ENCODE measurements at regions not wholly inside any gene's neighbourhood (a gene's known extent, or its start where the extent isn't known, plus 50 kb on each side); places are given as distances from the start of the nearest gene placed in this dataset.
"Not testable (repeated sequence)": the region's sequence is repeated elsewhere in the genome, so short reads cannot be mapped to it uniquely, and the experiment has no call there.

DNA sequence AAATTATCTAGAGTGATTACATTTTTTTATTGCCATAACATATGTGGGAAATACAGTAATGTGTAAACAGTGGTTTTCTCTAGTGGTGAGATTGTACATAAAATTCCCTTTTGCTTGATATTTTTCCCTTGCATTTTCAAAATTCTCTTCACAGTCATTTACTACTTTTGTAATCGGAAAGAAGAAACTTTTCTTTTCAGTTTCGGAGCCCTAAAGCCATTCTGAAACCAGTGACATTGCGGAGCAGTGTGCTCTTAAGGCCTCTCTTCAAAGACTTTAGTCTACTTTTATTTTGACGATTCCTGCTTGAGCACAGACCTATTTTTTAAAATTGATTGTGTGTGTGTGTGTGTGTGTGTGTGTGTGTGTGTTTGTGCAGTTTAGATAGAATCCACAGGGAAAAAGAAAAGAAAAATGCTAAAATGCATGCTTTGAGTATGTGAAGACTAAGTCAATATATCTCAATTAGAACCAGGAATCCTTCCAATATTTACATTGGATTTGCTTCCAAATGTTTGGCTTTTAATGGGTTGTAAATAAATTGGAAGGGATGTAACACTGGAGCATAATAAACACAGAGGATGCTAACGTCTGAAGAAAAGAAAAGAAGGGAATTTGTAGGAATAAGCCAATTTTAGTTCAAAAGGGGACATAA lies 357.4 kb downstream of the RND3 start:
- DNase-seq, result no peak

DNA sequence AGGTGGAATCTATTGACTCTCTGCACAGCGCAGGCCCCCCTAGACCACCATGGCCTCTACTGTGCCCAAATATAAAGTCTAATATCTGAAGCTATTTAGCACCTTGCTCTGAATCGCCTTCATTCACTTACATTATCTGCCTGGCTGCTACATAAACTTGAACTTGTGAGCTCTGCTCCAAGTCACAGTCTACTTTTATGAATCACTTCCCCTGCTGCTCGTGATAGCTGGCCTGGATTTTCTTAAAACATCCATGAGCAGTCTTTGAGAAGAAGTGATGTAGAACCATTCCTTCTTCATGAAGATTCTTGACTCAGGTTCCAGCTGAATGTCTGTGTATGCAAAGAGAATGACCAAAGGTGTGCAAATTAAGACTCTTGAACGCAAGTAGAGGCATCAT lies 359.5 kb downstream of the RND3 start:
- no peak for DNase-seq

DNA sequence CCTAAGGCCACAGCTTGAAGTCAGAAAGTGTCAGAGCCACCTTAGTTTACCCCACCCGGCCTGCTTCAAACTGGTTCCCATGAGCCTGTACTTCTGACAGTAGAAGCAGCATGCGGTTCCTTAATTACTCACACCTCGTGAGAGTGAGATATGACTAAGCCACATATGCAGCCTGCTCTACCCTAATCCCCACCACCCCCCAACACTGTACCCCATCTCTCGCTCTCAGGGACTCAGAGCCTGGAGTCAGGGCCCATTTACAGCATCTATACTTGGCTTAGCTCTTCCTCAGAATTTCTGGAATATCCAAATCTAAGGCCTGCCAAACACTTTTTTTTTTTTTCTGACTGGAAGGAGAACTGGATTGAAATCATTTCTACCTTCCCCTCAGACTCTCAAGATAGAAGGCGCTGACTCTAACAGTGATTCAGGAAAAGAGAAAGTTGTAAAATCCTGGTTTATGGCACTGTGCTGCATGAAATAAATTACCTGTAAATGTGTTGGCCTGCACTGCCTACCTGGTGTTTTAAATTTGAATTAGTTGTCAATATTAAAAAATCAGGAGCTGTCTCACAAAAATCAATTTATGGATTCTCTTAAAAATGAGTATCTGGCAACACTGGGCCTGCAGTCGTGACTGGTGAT lies 360.0 kb downstream of the RND3 start:
- no peak for DNase-seq

DNA sequence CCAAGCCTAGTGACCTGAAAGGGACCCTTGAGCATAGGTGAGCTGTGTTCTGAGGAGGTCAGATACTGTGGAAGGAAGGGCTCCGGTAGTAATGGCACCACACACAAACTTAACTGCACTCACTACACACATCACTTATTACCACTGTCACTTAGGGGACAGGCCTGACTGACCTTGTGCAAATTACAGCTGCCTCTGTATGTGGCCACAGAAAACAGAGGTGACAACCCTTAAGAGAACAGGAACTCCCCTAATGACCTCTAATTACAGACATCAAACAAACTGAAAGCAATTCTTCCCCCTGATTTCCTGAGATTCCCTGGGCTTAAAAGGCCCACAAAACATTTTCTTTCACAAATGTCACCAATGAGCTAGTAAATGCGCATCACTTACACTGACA lies 360.6 kb downstream of the RND3 start:
- no peak for DNase-seq

DNA sequence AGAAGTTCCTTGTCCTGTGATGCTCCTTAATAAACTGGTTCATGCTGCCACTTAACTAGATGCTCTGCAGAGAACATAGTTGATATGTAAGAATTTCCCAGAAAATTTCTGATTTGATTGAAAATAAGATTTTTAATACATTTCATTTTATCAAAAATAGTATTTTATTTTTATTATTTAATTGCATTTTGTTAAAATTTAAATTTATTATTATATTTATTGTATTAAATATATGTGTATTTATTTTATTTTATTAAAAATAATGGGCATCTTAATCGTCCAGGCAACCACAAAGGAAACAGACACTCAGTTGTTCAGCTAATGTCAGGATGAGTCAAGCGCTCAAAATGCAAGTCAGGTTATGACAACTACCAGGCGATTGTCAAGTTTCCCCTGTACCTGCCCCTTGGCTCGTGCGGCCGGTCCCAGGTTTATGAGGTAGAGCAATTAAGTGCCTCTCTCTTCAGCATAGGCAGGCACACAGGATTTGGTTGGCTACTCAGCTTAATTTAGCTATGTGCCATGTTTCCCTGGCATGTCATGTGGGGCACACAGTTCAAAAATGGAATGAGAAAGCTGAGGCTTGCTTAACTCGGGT lies 361.2 kb downstream of the RND3 start:
- DNase-seq, result no peak

DNA sequence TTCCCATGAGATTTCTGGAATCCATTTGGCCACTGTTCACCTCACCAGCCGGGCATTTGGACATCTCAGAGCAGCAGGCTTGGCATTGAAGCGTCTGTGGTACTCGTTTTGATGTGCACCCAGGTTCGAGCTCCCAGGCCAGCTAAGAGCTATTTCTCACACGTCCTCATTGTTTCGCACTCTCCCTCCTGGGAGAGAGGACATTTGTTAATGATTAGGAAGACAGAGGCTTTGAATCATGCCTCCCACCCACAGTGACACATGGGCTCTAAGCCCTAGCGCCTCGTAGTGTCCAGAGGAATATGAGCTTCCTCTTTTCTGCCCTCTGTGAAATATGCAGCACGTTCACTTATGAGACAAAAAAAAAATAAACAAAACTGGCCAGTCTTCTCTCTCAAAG lies 361.8 kb downstream of the RND3 start:
- peak; percentile 68 for DNase-seq

DNA sequence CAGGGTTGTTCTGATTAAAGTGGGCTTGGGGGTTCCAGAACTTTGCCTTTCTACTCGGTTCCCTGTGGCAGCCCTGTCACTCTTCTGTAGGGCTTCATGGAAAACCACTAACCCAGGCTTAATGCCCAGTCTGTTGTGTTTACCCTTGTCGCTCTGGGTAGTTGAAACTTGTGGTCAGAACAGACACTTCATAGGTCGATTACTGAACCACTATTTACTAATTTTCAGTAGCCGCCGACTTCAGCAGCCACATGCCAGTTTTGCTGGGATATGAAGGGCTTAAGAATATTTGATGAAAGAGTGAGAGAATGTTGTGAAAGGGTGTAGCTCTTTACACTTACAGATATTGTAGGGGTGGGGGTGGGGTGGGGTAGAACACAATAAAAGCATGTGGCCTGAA lies 362.3 kb downstream of the RND3 start:
- peak; percentile 52 for DNase-seq

DNA sequence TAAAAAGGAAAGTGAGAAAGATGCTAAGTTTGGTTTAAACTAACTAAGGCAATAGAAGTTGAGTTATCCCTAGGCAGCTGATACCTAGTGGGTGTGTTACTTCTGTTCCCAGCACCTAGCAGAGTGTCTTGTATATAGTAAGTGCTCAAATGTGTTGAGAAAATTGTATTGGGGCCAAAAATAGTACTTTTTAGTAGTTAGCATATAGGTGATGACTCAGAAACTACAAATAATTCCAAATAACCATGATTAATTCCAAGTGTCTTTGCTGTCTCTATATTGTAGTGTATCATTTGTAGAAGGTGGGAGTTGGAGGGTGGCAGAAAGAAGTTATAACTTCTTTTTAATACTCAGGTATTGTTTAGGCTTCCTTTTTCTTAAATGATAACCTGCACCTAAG lies 362.7 kb downstream of the RND3 start:
- DNase-seq, result no peak

DNA sequence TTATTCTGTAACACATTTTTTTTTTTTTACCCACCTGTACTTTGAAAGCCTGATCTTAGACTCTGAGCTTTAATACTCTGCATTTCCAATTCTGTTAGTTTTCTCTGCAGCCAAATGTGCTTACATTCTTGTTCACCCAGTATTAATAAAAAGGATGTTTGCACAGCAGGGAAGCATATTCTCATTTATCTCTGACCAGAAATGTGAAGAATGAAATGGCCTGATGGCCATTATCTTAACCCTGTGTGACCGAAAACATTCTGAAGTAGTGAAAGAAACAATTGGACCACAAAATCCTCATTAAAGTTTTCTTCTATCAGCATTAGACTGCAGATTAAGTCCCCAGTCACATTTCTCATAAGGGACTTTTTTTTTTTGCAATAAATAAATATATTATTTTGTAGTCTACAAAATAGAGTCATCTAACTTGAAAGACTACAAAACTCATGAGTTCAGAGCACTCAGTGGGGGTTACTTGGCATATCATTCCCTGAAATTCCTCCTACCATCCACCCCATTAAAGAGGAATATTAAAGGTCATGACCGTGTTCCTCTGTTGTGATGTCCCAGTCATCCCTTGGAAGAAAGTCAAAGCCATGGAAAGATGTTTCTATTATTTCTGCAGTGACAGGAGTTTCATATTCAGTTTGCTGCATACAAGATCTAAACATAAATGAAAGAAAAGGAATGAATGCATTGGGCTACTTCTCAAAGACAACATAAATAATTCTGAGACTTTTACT lies 364.4 kb downstream of the RND3 start:
- DNase-seq, result no peak

DNA sequence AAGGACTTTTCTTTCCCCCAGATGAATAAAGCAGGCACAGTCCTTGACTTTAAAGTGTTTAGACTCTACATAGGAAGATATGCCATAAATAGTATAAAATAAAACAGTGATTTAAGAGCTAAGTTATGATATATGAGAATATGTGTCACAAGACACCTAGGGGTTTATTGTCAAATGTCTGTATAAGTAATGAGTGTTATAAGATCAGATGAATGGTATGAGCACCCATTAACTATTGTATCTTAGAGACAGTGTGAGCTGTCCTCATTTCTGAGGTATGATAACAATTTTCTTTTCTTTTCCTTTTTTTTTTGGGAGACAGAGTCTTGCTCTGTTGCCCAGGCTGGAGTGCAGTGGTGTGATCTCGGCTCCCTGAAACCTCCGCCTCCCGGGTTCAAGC lies 365.3 kb downstream of the RND3 start:
- DNase-seq, result no peak

DNA sequence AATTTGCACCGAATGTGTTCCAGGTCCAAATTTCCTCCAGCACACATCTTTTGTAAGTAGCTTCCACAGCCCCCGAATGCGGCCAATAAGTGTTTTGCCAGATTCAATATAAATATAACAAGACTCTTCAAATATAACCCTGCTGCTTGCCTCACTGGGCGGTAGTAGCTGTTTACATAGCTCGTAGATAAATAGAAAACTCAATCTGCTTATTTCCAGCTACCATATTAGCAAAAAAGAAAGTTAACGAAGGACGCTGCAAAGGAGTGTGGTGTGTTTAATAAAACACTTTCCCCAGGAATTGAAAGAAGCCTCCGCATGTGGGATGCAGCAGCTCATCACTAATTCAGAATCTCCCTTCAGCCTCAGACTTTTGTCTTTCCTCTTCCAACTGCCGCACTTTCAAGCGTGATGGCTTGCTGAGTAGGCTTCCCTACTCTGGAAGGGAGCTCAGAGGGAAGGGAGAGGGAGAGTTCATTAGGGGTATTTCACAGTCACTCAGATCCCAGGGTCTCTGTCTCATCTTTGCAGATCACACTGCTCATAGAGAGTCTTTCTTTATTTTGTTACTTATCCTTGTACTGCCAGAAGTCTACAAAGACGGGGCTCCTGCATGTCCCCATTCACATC lies 367.0 kb downstream of the RND3 start:
- no peak for DNase-seq

DNA sequence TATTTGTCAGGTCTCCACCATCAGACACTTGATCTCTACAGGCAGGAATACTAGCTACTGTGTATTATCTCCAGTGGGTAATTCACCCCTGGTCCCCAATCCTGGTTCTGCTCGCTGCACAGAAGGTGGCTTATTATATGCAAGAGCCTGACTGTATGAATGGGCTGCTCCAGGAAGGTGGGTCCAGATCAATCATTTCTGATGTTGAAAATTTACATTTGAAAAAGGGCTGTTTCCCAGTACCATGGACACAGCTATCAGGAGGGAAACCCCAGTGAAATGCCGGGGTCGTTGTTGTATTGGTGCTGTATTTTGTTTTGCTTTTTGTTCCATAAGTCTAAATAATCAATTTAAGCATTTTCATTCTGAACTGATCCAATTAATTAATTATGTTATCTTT lies 367.6 kb downstream of the RND3 start:
- no peak for DNase-seq

DNA sequence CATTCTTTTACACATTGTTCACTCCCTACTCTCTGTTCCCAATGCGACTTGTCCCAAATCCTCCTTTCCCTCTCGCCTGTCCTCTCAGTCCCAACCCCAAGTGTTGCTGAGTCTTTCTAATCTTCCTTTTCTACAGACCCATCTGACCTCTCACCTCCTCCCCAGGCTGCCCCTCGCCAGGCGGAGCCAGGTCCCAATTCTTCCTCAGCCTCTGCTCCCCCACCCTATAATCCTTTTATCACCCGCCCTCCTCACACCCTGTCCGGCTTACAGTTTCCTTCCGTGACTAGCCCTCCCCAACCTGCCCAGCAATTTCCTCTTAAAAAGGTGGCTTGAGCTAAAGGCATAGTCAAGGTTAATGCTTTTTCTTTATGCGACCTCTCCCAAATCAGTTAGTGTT lies 373.4 kb downstream of the RND3 start:
- DNase-seq, result not testable (repeated sequence)

DNA sequence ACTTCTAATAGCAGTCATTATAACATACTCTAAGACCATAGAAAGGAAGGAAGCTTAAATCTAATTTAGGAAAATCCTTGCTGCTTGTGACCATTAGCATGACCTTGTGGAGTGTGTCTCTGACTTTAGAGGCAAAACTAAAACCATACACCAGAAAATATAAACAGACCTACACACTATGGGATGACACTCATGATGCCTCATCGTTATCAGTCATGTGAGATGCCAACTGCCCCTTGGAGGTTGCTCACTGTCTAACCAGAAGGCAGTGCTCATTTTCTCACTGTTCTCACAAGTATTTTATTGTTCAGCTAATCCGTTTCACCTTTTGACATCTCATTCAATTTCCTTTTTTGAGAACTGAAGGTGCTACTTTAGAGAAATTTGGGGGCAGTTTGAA lies 376.9 kb downstream of the RND3 start:
- DNase-seq, result no peak

DNA sequence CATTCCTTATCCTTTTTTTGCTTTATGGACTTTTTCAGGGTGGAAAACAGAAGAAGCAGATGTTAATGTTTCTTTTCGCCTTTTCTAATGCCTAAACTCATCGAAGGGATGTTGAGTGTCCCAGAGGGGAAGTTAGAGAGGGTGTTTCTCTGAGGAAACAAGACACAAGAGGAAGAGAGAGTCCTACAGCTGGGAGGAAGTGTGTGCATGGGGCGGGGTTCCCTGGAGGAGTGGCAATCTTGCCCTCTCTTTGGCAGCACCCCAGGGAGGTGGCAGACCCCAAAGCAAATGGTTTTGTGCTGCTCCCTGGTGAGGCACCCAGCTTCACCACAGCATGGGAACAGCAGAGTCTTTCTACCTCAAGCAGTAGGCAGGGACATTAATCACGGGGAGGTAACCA lies 377.6 kb downstream of the RND3 start:
- peak; percentile 59 for DNase-seq

DNA sequence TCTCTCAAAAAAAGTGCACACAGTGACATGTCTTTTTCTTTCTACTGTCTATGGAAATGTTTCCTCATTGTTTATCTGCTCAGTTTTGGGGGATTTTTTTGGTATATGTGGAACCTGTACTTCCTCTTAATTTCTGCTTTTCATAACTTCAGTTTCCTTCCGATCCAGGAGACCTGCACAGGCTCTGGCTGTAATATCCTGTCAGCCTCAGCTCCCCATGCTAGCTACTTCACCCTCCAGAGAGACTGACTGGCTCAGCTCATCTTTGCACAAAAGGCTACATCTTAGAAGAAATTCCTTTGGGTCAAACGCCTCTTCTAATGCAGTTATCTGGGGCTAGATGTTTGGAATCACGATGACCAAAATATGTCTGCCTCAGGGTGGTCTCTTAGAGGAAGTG lies 378.4 kb downstream of the RND3 start:
- DNase-seq, result peak; percentile 7

DNA sequence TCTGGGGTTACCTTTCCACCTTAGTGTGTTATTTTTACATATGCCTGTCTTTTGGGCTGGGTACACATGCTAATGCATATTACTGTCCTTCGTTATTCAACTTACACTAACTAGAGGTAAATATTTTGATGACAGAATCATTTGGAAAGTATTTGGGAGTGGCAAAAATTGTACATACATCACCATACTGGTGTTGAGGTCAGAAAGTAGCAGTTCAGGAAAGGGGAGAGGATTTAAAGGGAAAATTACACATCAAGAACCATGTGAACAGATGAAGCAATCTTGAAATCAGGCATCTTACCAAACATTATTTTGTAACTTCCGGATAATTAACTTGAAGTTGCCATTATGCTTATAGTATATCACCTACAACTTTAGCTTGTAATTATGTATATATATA lies 379.7 kb downstream of the RND3 start:
- DNase-seq, result peak; percentile 12

DNA sequence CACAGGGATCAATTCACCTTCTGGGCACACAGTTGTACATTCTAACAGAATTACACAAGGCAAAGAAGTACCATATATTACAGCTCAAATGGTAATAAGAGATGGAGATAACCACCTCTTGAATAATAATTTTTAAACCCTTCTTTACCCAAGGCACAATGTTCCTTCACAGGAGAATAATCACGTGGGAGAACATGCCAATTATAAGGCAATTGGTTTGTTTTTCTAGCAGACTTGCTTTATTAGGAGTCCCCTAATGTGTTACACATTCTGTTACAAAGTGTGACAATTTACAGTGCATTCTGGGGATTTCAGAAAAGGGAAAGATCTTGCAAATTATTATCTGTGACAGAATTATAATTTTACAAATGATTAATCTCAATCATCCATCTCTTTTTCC lies 380.3 kb downstream of the RND3 start:
- no peak for DNase-seq

DNA sequence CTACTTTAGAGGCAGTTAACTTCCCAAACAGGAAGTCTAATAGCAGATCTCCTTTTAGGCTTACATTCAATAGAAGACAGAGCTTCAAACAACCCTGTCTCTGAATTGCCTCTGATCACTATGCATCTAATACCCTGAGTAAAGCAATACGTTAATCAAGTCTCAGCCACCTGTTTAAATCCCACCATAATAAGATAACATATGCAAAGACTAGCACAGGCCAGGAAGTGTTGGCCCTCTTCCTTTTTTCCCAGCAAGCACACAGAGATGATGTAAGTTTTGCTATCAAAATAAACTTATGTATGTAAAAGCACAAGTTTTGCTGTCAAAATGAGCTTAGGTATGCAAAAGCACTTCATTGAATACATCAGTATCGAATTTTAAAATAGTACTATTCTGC lies 385.5 kb downstream of the RND3 start:
- DNase-seq, result no peak

DNA sequence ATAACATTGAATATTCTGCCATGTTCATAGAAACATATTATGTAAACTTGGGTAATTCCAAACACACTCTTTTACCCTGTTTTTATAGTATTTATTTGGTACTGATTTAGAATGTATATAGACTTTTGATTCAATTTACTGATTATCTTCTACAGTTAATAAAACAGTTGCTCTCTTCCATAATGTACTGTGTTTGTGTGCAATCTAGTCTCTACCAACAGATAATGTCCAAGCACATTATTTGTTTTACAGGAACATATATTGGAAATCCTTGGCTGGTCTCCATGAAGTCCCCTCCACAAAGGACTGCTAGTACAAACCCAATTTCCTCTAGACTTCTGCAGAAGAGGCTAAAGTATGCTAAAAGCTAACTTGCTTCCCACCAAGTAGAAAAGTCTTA lies 386.6 kb downstream of the RND3 start:
- no peak for DNase-seq

DNA sequence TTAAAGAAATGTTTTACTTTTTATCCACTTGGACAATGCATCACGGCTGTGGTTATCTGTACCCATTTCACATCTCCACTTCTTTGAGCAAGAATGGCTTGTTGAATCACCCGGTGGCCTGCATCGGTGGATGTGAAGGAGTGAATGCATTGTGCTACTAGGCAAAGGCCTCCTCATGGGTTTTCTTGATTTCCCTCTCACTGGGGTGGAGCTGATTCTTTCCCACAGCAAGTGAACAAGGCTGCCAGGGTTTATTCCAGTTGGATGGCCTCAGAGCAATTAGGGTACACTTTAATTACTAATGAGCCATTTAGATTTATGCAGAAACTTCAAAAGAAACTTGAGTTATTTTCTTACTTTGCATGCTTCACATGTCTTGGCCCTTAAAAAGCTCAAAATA lies 387.1 kb downstream of the RND3 start:
- DNase-seq, result no peak

DNA sequence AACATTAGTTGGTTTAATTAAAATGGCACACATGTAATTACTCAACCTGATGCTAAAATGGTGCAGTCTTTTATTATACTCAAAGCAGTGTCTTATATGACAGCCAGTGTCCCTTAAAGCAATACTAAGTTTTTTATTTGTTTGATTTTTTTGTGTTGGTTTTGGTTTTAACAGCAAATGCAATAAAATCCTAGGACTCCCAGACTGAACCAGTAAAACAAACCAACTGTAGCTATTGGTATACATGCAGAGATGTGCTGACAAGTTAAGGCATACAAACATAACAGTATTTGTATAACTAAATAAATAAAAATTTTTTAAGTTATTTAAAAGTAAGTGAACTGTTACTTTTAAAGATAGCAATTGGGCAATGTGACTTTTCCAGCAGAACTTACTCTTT lies 387.7 kb downstream of the RND3 start:
- DNase-seq, result no peak

DNA sequence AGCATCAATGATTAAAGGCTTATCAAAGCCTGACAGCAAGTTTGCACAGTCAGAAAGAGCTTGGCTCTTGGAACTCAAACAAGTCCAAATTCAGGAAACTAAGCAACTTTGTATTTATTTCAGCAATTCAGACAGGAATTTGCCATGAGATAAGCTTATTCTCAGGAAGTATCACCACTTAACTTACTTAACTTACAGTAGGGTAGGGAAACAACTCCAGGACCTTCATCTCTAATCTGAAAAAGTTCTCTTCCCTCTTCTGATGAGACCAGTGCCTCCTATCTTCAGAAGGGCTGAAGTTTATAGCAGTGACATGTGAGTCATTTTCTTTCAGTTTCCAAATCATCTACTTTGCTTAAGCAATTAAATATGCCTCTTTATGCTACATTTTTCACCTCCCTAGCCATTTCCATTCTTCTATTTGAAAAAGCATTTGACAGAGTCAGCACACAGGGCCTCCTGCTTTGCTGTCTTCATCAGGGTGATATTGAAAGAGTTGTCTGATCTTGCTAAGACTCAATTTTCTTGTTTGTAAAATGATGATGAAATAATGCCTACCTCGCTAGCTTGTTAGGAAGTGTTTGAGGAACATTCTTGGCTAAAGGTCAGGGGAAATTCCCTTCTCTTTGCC lies 389.5 kb downstream of the RND3 start:
- peak; percentile 5 for DNase-seq

Measured in MV-4-11 (cell line).